ENCODE measurements at regions not wholly inside any gene's neighbourhood (a gene's known extent, or its start where the extent isn't known, plus 50 kb on each side); places are given as distances from the start of the nearest gene placed in this dataset.

DNA sequence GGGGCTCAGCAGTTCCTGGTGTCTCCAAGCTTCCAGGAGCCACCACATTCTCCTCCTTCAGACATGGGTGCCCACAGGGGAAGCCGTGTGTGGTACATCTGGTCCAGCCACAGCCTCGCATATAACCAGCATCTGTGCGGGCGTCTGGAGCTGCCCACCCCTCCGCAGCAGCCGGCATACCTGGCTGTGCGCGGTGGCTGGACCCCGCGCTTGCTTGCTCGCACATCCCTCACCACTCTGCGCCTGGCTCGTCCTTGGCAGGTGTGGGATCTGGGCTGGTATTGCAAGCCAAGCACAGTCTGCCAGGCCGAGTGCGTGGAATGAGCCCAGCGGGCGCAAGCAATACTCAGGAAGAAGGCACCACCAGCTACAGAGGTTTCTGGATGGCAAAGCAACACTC lies 117.7 kb upstream of the MBL2 start:
- no peak for DNase-seq (ENCODE audit: low read depth, low spot score)

DNA sequence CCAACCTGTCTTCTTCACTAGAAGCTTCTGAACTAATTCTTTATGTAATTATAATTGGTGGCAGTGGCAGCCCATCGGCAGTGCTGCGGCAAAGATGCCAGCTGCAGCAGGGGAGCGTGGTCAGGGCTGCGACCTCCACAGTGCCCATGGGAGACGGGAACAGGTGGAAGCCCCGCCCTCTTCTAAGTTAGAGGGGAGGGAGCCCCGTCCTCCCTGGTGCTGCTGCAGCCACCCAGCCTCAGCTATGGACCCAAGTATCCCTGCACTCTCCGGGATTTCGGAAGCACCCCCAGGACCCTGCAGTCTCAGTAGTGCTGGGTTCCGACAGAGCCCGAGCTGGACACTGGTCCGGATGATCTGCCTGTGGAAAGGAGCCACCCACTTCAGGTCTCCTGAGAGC lies 117.0 kb upstream of the MBL2 start:
- no peak for DNase-seq (ENCODE audit: low read depth, low spot score)

DNA sequence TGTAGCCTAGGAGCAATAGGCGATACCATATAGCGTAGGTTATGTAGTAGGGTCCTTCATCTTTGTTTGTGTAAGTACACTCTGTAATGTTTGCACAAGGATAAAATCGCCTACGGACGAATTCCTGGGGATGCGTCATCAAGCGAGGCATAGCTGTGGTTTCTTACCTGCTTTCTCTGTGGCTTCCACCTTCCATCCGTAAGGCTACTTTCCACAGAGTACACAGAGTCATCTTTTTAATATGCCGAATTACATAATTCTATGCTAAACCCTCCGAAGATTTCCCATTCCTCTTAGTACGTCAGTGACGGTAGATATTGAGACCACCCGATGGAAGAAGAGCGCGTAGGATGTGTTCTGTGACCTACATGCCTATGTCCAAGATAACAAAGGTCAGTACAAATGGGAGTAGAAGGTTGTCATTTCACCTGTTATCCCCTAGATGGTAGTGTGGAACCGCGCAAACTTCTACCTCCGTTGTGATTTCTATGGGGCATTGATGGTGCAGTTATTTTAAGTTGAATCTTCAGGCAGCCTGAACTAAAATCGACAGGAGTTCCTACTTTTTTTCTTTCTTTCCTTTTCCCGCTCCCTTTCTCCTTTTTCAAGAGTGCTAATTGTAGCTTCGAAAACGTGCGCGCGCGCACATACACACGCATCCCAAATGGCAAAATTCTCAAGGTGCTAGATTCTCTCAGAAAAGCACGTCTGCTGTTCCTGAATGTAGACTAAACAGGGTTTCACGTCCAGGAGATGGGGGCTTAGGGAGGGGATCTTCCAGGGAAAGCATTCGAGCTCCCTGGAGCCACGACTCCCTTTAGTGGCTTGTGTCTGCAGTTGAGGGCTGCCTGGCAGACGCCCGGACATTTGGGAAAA lies 111.7 kb upstream of the MBL2 start:
- no peak for DNase-seq (ENCODE audit: low read depth, low spot score)

DNA sequence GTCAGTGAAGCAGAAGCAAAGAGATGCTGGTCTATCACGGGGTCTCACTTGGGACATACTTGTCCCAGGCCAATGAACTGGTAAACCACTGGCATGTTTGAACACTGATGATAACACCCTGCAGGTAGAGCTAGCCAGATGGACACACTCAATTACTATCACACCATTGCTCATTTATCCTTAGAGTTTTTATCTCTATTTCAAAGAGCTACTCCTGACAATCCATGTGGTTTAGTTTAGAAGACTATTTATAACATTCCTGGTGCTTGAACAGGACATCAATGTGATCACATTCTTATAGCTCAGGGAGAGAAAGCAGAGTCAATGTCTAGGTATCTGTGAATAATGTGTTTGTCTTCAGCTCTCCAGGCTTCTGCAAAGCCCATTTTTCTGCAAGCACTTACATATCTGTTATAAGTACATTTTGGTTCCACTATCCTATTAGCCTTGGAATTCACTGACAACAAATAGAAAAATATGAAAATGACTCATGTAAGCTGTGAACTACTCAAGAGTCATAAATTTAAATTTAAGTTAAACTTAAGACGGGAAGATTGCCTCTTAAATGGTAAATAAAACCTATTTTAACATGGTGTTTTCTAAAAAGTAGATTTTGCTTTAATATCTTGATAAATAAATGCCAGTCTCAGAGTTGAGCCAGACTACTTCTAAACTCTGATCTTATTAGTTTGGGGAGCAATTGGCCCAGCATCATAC lies 106.7 kb upstream of the MBL2 start:
- no peak for DNase-seq (ENCODE audit: low read depth, low spot score)

DNA sequence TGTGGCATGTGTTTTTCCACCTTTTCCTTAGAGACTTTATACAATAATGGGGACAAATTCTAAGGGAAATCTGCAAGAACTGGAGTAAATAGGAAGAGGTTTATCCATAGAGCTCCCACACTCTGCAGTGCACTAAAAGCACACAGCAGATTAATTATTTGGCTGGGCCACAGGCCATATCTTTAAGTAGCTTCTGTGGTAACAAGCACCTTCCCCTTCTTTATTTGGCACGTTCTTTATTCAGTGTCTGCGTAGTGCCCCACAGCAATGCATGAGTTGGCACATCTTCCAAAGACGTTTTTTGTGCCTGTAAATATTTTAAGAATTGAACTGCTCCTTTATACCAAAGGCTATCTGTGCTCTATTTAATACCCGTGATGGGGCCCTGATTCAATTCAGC lies 104.9 kb upstream of the MBL2 start:
- no peak for DNase-seq (ENCODE audit: low read depth, low spot score)

DNA sequence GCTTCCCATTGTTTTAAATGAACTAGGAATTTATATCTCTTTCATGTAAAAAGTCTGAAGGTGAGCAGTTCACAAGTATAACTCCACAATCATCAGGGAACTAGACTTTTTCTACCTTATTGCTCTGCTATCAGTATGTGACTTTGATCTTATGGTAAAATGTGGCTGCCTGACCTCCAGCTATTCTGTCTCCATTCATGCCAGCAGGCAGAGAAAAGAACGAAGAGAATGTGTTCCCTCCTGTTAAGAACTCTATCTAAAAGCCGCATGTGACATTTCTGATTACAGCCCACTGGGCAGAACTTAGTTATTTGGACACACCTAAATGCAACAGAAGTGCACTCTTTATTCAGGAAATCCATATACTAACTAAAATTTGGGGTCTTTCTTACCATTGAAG lies 102.8 kb upstream of the MBL2 start:
- no peak for DNase-seq (ENCODE audit: low read depth, low spot score)

DNA sequence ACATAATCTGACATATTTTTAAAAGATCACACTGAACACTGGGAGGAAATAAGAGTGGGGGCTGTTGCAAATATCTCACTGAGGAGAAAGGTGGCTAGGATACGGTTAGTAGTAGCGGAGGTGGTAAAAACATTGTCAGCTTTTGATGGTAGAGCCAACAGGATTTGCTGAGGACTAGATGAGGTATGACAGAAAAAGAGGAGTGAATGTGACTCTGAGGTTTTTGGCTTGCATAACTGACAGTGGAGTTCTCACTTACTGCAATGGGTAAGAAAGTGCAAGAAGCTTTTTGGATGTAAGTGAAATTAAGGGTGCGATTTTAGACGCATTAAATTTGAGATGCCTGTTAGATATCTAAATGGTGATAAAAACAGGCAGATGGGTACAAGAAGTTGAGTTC lies 102.0 kb upstream of the MBL2 start:
- DNase-seq (ENCODE audit: low read depth, low spot score): no peak

DNA sequence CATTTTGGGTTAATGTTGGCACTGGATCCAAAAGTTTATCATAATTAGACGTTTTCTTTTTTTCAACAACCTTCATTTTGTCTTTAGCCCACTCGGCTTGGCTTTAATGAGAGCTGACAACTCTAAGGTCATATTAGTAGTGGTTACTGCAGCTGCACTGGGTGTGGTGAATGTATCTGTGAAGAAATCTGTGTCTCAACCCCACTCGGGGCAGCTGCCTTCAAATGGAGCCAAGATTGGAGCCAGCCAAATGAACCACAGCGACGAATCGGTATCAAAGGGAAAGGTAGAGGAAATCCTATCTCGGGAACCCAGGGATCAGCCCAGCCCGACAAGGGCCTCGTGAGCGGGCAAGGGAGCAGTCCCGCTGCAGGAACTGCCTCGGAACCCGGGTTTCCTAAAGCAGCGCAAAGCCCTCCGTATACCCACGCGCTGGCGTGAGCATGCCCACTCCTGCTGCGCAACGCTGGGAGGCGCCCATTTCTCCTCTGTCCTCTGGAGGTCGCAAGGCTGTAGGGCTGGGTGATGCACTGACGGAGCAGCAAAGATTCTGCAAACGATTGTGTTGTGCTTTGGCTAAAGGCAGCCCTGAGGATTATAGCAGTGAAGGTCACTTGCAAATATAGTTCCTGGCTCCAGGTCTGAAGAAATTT lies 98.7 kb upstream of the MBL2 start:
- DNase-seq (ENCODE audit: low read depth, low spot score): no peak

DNA sequence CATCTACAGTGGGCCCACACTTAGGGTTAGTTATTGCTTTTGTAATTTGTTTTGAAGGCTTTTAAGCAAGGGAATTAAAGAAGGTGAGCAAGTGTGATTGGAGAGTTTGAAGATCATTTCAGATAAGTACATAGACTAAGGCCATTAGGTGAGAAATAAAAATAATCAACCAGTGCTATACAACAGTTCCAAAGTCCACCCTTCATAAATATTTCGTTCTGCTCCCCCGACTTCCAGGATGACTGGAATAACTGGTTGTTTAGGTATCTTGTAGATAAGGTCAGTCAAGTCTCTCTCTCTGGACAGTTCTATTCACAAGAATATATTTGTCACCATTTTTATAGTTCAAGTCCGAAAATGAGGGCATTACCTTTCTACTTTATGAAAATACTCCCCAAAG lies 98.0 kb upstream of the MBL2 start:
- no peak for DNase-seq (ENCODE audit: low read depth, low spot score)

DNA sequence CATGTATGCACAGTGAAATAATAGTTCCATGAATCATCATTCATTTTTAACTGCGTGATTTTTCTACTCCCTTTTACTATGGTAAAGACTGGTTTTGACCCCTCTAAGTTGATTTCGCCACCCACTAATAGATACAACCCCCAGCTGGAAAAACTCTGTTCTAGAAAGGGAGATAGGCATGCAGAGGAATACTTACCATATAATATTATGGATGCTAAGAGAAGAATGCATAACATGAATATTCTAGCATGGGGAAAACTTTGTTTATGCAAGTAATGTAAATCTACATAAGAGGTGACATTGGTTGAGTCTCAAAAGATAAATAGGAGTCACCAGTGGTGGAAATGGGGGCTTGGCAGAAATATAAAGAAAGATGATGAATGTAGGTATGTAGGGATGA lies 97.3 kb upstream of the MBL2 start:
- DNase-seq (ENCODE audit: low read depth, low spot score): no peak

DNA sequence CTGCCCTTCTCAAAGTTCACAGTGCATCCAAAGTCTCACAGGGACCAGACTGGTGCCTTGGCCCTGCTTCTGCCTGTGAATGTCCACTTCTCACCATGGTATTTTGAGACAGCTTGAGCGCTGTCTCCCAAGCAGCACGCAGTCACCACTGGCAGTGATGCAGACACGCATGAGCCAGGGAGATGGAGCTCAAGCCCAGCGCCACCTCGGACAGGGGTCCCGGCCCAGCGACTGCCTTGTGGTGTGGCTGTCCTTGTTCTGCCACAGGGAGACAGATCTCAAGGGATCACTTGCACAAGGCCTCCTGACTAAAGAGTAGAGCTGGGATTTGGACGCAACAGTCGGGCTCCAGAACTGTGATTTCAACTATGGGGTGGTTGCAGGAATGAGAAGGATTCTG lies 92.6 kb upstream of the MBL2 start:
- no peak for DNase-seq (ENCODE audit: low read depth, low spot score)

DNA sequence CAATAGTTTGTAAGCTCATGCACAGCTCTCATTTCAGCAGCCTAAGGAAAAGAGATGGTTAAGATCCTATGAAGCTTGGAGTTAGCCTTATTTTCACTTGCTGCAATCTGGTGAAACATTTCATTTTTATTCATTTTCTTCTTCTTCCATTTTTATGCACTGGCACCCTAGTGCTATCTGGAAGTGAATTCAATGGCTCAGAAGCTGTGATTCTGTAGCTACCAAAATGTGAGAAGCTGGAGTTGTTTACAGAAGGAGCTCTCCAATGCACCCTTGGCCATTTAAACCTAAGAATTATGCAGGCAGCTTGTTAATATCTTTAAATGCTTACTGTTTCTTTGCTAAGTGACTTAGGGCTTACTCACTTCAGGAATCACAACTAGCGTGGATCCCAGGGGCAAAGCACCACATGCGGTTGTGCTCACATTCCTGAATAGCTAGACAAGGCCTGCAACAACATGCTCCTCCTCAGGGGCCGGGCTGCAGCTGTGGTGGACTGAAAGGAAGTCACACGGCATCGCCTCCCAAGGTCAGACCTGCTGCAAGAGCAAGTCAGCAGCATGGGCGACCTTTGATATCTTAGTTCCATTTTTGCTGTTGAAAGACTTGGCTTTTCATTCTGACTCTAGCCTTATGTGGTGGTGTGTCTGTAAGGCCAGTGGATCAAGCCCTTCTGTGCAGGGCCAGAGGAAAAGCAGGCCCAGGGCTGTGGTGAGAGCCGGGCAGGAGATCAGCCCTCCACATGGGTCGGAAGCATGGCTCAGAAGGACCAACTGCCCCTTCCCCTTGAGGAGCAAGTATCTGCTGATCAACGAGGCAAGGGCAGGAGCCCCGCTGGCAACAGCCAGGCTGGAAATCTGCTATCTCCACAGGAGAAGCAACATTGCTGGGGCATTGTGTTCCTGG lies 91.9 kb upstream of the MBL2 start:
- DNase-seq (ENCODE audit: low read depth, low spot score): peak; percentile 99

DNA sequence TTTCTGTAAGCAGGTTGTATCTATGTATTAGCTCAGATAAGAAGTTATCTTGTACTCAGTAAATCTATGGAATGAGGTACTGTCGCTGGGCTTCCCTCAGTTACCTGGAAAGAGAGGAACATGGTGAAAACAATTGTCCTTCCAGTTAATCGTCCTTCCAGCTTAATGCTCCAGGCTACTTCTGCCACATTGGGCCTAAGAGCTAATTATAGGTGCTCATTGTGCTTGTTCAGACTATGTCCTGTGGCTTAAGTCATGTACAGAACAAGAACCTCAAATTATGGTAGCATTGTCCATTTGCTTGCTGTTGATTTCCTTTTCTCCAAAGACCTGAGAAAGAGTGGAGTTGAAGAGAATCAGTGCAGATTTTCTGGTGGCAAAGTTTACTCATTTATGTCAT lies 86.1 kb upstream of the MBL2 start:
- no peak for DNase-seq (ENCODE audit: low read depth, low spot score)

DNA sequence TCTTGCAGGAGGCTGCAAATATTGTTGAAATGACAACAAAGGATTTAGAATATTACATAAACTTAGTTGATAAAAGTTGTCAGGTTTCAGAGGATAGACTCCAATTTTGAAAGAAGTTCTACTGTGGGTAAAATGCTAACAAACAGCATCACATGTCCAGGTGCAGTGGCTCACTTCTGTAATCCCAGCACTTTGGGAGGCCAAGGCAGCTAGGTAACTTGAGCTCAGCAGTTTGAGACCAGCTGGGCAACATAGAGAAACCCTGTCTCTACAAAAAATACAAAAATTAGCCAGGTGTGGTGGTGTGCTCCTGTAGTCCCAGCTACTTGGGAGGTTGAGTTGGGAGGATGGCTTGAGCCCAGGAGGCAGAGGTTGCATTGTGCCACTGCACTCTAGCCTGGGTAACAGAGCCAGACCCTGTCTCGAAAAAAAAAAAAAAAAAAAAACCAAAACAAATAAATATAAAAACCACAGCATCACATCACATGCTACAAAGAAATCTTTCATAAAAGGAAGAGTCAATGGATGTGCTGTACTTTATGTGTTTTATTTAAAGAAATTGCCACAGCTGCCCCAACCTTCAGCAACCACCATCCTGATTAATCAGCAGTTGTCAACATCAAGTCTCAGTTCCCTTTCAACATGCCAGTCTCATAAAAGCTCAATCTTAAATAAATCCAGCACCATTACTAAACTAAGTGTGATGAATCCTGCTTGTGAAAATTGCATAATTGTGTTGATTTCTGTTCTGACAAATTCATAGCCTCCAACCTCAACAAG lies 83.2 kb upstream of the MBL2 start:
- no peak for DNase-seq (ENCODE audit: low read depth, low spot score)

DNA sequence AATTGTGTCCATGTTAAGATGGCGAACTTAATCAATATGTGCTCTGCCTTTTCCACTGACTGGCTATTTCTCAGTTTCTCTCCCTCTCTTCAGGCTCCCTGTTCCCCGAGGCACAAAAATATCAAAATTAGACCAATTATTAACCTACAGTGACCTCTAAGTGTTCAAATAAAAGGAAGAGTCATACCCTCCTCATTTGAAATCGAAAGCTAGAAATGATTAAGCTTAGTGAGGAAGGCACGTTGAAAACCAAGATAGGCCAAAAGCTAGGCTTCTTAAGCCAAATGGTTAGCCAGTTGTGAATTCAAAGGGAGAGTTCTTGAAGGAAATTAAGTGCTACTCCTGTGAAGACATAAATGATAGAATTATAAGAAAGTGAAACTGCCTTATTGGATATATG lies 81.1 kb upstream of the MBL2 start:
- no peak for DNase-seq (ENCODE audit: low read depth, low spot score)

DNA sequence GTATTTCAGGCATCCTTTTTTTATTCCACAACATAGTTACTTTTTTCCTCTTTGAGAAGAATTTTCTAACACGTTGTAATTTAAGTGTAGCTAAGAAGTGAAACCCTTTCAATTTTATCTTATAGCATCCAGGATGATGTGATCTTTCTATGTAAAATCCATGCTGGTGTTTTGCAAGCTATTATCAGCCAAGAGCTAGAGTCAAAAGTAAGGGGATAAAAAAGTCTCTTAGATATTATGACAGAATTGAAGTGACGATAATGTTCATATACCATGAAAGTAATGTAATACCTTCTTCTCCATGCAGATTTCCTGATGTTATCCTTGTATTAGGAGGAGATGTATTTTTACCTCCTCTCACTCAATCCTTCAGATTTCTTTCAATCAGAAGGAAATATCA lies 64.2 kb upstream of the MBL2 start:
- no peak for DNase-seq (ENCODE audit: low read depth, low spot score)

All from smooth muscle cell of the brain vasculature (primary cell).